LNCAP (cell line): ENCODE measurements at regions not wholly inside any gene's neighbourhood (a gene's known extent, or its start where the extent isn't known, plus 50 kb on each side); places are given as distances from the start of the nearest gene placed in this dataset.

ENCODE experiments used
- TF ChIP-seq, protein P1 (sequence below): fragments of 450-650 bp; IDR thresholded peaks from 2 replicates; pipeline ENCODE4 v1.5.1; 2017; ENCODE audit warnings: mild to moderate bottlenecking

DNA sequence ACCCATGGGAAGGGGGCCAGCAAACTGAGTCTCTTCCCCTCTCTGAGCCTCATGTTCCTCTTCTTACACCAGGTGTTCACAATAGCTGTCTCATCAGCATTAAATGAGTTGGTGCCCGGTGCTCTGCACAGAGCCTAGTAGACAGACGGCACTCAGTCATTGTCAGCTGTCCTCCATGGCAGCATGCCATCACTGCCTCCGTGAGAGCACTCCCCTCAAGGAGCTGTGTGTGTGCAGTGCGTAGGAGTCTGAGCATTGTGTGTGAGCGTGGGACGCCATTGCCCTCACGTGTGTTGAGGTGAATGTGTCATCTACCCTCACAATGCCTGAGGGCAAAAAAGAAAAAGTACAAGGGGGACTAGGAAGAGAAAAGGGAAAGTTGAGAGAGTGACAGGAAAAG is 536.5 kb downstream of the CDK5RAP2 start:
- TF ChIP-seq, protein P1, sequence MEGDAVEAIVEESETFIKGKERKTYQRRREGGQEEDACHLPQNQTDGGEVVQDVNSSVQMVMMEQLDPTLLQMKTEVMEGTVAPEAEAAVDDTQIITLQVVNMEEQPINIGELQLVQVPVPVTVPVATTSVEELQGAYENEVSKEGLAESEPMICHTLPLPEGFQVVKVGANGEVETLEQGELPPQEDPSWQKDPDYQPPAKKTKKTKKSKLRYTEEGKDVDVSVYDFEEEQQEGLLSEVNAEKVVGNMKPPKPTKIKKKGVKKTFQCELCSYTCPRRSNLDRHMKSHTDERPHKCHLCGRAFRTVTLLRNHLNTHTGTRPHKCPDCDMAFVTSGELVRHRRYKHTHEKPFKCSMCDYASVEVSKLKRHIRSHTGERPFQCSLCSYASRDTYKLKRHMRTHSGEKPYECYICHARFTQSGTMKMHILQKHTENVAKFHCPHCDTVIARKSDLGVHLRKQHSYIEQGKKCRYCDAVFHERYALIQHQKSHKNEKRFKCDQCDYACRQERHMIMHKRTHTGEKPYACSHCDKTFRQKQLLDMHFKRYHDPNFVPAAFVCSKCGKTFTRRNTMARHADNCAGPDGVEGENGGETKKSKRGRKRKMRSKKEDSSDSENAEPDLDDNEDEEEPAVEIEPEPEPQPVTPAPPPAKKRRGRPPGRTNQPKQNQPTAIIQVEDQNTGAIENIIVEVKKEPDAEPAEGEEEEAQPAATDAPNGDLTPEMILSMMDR: no peak

GRCh38 chr9:120040896-120041295 is 539.1 kb downstream of the CDK5RAP2 start:
- TF ChIP-seq, protein P1: no peak

GRCh38 chr9:120038342-120038741 is 541.6 kb downstream of the CDK5RAP2 start:
- TF ChIP-seq, protein P1: no peak

DNA sequence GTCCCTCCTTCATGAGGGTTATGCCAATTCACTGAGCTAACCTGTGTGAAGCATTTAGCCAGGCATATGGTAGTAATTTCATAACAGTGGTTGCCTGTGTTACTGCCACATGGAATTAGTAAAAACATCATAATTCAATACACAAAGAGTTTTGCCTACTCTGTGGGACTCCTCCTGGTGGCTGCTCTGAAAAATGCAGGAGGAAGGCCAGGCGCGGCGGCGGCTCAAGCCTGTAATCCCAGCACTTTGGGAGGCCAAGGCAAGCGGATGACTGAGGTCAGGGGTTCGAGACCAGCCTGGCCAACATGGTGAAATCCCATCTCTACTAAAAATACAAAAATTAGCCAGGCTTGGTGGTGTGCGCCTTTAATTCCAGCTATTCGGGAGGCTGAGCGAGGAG is 547.3 kb downstream of the CDK5RAP2 start:
- TF ChIP-seq, protein P1: peak; percentile 37; the same call in 1 of the 2 replicates

- TF ChIP-seq, protein P1: no peak
Observed at GRCh38 chr9:120030847-120031246, 549.1 kb downstream of the CDK5RAP2 start.

- TF ChIP-seq, protein P1: no peak
Observed at GRCh38 chr9:120018550-120018949, 561.4 kb downstream of the CDK5RAP2 start.

DNA sequence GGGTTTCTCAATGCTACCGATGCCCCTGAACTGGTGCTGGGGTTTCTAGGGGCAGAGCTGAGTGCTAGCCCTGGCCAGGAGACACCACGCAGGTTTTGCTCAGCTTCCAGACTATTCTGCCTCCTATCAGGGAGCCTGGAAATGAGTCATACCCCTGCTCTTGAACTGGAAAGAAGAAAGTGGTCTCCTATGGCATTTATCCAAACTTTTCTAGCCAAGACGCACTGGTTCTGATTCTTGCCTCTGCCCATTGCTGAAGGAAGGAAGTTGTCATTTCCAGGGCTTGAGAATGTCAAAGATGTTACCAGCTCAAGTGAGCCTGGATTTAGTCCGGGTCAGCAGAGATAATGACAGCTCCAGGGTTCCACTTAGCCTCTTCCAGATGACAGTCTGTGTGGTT is 561.9 kb downstream of the CDK5RAP2 start:
- TF ChIP-seq, protein P1: no peak

DNA sequence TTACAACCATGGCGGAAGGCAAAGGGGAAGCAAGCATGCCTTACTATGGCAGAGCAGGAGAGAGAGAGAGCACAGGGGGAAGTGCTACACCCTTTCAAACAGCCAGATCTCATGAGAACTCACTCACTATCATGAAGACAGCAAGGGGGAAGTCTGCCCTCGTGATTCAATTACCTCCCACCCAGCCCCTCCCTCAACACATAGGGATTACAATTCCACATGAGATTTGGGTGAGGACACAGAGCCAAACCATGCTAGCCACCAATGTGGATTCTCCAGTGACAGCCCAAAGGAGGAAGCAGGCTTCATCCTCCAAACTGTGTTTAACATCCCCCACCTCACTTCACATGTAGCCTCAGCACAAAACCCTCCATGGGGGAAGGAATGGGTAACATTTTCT is 563.7 kb downstream of the CDK5RAP2 start:
- TF ChIP-seq, protein P1: no peak
